ENCODE measurements at regions not wholly inside any gene's neighbourhood (a gene's known extent, or its start where the extent isn't known, plus 50 kb on each side); places are given as distances from the start of the nearest gene placed in this dataset.

DNA sequence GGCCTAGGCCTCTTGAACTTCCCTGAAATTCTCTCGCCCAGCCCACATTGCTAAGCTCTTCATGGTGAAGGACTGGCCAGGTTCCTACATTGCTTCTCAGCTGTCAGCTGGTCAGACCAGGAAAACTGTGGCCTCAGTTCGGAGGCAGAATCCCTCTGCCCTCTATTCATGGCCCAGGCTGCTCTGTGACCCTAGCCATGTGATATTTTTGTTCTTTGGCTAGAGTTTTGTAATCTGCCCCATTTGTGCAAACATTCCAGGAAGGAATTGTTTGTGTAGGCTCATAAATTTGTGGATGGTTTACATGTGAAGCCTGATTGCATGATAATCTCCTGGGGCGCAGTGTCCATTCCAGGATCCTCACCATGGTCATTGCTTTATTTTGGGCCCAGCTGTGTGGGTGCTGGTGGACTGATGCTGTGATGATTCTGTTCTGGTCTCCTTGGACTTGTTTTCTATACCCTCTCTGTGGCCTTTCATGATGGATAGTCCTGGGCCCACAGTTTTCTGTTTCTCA, 149.1 kb upstream of the E2F8 start (continued):
- TF ChIP-seq, protein P1, sequence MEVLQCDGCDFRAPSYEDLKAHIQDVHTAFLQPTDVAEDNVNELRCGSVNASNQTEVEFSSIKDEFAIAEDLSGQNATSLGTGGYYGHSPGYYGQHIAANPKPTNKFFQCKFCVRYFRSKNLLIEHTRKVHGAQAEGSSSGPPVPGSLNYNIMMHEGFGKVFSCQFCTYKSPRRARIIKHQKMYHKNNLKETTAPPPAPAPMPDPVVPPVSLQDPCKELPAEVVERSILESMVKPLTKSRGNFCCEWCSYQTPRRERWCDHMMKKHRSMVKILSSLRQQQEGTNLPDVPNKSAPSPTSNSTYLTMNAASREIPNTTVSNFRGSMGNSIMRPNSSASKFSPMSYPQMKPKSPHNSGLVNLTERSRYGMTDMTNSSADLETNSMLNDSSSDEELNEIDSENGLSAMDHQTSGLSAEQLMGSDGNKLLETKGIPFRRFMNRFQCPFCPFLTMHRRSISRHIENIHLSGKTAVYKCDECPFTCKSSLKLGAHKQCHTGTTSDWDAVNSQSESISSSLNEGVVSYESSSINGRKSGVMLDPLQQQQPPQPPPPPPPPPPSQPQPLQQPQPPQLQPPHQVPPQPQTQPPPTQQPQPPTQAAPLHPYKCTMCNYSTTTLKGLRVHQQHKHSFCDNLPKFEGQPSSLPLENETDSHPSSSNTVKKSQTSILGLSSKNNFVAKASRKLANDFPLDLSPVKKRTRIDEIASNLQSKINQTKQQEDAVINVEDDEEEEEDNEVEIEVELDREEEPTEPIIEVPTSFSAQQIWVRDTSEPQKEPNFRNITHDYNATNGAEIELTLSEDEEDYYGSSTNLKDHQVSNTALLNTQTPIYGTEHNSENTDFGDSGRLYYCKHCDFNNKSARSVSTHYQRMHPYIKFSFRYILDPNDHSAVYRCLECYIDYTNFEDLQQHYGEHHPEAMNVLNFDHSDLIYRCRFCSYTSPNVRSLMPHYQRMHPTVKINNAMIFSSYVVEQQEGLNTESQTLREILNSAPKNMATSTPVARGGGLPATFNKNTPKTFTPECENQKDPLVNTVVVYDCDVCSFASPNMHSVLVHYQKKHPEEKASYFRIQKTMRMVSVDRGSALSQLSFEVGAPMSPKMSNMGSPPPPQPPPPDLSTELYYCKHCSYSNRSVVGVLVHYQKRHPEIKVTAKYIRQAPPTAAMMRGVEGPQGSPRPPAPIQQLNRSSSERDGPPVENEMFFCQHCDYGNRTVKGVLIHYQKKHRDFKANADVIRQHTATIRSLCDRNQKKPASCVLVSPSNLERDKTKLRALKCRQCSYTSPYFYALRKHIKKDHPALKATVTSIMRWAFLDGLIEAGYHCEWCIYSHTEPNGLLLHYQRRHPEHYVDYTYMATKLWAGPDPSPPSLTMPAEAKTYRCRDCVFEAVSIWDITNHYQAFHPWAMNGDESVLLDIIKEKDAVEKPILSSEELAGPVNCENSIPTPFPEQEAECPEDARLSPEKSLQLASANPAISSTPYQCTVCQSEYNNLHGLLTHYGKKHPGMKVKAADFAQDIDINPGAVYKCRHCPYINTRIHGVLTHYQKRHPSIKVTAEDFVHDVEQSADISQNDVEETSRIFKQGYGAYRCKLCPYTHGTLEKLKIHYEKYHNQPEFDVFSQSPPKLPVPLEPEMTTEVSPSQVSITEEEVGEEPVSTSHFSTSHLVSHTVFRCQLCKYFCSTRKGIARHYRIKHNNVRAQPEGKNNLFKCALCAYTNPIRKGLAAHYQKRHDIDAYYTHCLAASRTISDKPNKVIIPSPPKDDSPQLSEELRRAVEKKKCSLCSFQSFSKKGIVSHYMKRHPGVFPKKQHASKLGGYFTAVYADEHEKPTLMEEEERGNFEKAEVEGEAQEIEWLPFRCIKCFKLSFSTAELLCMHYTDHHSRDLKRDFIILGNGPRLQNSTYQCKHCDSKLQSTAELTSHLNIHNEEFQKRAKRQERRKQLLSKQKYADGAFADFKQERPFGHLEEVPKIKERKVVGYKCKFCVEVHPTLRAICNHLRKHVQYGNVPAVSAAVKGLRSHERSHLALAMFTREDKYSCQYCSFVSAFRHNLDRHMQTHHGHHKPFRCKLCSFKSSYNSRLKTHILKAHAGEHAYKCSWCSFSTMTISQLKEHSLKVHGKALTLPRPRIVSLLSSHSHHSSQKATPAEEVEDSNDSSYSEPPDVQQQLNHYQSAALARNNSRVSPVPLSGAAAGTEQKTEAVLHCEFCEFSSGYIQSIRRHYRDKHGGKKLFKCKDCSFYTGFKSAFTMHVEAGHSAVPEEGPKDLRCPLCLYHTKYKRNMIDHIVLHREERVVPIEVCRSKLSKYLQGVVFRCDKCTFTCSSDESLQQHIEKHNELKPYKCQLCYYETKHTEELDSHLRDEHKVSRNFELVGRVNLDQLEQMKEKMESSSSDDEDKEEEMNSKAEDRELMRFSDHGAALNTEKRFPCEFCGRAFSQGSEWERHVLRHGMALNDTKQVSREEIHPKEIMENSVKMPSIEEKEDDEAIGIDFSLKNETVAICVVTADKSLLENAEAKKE (CRISPR knock-in tag; IDR thresholded peaks at IDR 0.05), result no peak
- TF ChIP-seq NANOG (IDR thresholded peaks at IDR 0.05; ENCODE audit: borderline replicate concordance) (no peak), ZNF114 (CRISPR knock-in tag; IDR thresholded peaks at IDR 0.05) (no peak), CTCF (conservative IDR thresholded peaks at IDR 0.05; ENCODE audit: low read depth in 2 of 2) (no peak)

DNA sequence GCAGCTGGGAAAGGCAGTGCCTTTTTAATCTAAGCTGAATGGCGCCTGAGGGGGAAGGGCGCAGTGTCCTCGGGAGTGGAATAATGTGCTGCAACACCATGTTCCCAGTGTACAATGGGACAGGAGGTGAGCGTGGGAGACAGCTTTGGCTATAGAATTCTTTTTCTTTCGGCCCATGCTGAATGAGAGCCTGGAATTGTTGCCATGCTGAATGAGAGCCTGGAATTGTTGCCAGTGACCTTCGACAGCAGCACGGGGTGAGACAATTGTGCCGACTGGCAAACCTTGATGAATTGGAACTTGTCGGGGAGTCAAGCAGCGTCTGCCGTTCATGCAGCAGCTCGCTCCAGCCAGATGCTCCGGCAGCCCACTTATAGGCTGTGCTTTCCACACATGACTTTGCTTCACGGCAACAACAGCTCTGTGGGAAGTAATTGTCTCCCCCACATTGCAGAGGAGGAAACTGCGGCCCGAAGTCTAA, 141.4 kb upstream of the E2F8 start:
- Histone ChIP-seq H3K27me3 (ENCODE audit: insufficient read depth) (no peaks in the 10 kb centered on the region), H3K79me2 (replicated peaks; ENCODE audit: insufficient read depth) (no peaks in the 10 kb centered on the region), H3K4me2 (no peak overlapping the region), H4K20me1 (replicated peaks; ENCODE audit: insufficient read depth) (no peaks in the 10 kb centered on the region), H3K36me3 (ENCODE audit: insufficient read depth) (no peaks in the 10 kb centered on the region), H2AFZ (peak overlapping the region; percentile 85), H3K27ac (ENCODE audit: low read depth) (no peak overlapping the region), H3K4me3 (no peak overlapping the region), H3K4me1 (ENCODE audit: insufficient read depth) (no peaks in the 10 kb centered on the region), H3F3A (replicated peaks; ENCODE audit: low read depth) (no peaks in the 10 kb centered on the region), H3K9me2 (ENCODE audit: insufficient read depth) (no peaks in the 10 kb centered on the region)
- Mint-ChIP-seq H3K4me3 (no peak overlapping the region), H3K27me3 (ENCODE audit: insufficient read depth, low read depth, poor library complexity) (peaks cover 4% of the 10 kb centered on the region), H3K36me3 (ENCODE audit: low read depth) (no peaks in the 10 kb centered on the region), H3K9me3 (no peaks in the 10 kb centered on the region), H3K4me1 (peaks cover 6% of the 10 kb centered on the region), H3K27ac (no peak overlapping the region)
- no peak for DNase-seq (ENCODE audit: low spot score)
- no peak for ATAC-seq
- TF ChIP-seq, protein P2, sequence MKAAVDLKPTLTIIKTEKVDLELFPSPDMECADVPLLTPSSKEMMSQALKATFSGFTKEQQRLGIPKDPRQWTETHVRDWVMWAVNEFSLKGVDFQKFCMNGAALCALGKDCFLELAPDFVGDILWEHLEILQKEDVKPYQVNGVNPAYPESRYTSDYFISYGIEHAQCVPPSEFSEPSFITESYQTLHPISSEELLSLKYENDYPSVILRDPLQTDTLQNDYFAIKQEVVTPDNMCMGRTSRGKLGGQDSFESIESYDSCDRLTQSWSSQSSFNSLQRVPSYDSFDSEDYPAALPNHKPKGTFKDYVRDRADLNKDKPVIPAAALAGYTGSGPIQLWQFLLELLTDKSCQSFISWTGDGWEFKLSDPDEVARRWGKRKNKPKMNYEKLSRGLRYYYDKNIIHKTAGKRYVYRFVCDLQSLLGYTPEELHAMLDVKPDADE (IDR thresholded peaks at IDR 0.05), result no peak
- TF ChIP-seq CTCF (conservative IDR thresholded peaks at IDR 0.05; ENCODE audit: low read depth in 2 of 2), result no peak
- TF ChIP-seq NANOG (IDR thresholded peaks at IDR 0.05; ENCODE audit: borderline replicate concordance), result no peak
